Fibroblast of lung (primary cell): ENCODE measurements at regions not wholly inside any gene's neighbourhood (a gene's known extent, or its start where the extent isn't known, plus 50 kb on each side); places are given as distances from the start of the nearest gene placed in this dataset.
"Not testable (repeated sequence)": the region's sequence is repeated elsewhere in the genome, so short reads cannot be mapped to it uniquely, and the experiment has no call there.

Experiments
- EZH2 ChIP-seq: IDR thresholded peaks from 2 replicates; pipeline ENCODE4 v1.5.1; 2012; ENCODE audit warnings: low read length, control low read depth, mild to moderate bottlenecking; ENCODE audit errors: missing control alignments
- TF ChIP-seq, protein P1 (sequence below), 2 donors: IDR thresholded peaks in 1 of 2; conservative IDR thresholded peaks in 1 of 2; 1 replicate in 1 of 2; 2 replicates in 1 of 2; pipeline ENCODE4 v1.5.1; 2011 to 2012; ENCODE audit warnings: low read length in 2 of 2, control low read depth in 1 of 2, inconsistent platforms in 1 of 2, low read depth in 1 of 2, mild to moderate bottlenecking in 1 of 2

DNA sequence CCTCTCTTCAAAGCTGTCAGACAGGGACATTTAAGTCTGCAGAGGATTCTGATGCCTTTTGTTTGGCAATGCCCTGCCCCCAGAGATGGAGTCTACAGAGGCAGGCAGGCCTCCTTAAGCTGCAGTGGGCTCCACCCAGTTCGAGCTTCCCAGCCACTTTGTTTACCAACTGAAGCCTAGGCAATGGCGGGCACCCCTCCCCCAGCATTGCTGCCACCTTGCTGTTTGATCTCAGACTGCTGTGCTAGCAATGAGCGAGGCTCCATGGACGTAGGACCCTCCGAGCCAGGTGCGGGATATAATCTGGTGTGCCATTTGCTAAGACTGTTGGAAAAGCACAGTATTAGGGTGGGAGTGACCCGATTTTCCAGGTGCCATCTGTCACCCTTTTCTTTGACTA, 207.7 kb downstream of the OTOP1 start:
- TF ChIP-seq, protein P1, sequence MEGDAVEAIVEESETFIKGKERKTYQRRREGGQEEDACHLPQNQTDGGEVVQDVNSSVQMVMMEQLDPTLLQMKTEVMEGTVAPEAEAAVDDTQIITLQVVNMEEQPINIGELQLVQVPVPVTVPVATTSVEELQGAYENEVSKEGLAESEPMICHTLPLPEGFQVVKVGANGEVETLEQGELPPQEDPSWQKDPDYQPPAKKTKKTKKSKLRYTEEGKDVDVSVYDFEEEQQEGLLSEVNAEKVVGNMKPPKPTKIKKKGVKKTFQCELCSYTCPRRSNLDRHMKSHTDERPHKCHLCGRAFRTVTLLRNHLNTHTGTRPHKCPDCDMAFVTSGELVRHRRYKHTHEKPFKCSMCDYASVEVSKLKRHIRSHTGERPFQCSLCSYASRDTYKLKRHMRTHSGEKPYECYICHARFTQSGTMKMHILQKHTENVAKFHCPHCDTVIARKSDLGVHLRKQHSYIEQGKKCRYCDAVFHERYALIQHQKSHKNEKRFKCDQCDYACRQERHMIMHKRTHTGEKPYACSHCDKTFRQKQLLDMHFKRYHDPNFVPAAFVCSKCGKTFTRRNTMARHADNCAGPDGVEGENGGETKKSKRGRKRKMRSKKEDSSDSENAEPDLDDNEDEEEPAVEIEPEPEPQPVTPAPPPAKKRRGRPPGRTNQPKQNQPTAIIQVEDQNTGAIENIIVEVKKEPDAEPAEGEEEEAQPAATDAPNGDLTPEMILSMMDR (conservative IDR thresholded peaks at IDR 0.05 in 1 of 2, IDR thresholded peaks at IDR 0.05 in 1 of 2; ENCODE audit: low read depth in 1 of 2, low read length in 2 of 2): not testable (repeated sequence)
- TF ChIP-seq EZH2: not testable (repeated sequence)
